GM19023 (cell line): ENCODE measurements at regions not wholly inside any gene's neighbourhood (a gene's known extent, or its start where the extent isn't known, plus 50 kb on each side); places are given as distances from the start of the nearest gene placed in this dataset.

Experiments used
- ATAC-seq: cut with Tn5 transposase; IDR thresholded peaks from one replicate; pipeline ENCODE4 v1.9.1; 2021; ENCODE audit warnings: mild to moderate bottlenecking, moderate library complexity; ENCODE audit not compliant: unreplicated experiment

GRCh38 chr12:116480210-116480810, 78.9 kb upstream of the MAP1LC3B2 start:
- ATAC-seq: no peak

DNA sequence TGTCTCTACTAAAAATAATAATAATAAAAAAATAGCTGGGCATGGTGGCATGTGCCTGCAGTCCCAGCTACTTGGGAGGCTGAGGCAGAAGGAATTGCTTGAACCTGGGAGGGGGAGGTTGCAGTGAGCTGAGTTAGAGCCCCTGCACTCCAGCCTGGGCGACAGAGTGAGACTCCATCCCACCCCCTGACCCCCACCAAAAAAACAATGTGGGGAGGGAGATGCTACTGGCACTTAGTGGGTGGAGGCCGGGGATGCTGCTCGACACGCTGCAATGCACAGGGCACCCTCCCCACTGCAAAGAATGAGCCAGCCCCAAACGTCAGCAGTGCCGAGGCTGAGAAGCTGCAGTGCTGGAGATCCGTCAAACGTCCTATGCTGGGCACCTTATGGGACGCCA, 77.5 kb upstream of the MAP1LC3B2 start:
- ATAC-seq: no peak

DNA sequence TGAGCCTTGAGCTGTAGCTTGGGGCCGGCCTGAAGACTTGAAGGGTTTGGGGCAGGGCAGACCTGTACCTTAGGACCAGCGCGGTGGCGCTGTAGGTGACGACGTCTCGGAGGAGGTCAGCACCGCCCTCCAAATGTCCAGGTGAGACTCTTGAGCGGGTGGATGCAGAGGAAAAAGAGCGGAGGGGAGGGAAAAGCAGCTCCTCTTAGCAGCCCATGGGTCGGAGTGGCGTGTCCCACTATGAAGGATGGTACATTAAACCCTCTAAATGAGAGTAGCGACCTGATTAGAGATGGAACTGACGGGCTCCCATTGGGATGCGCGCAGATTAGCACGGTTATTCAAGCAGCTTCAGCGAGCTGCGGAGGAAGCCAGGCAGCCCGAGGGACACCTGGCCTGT, 77.0 kb upstream of the MAP1LC3B2 start:
- no peak for ATAC-seq

- ATAC-seq: no peak
Observed at GRCh38 chr12:116482859-116483258, 76.3 kb upstream of the MAP1LC3B2 start.

DNA sequence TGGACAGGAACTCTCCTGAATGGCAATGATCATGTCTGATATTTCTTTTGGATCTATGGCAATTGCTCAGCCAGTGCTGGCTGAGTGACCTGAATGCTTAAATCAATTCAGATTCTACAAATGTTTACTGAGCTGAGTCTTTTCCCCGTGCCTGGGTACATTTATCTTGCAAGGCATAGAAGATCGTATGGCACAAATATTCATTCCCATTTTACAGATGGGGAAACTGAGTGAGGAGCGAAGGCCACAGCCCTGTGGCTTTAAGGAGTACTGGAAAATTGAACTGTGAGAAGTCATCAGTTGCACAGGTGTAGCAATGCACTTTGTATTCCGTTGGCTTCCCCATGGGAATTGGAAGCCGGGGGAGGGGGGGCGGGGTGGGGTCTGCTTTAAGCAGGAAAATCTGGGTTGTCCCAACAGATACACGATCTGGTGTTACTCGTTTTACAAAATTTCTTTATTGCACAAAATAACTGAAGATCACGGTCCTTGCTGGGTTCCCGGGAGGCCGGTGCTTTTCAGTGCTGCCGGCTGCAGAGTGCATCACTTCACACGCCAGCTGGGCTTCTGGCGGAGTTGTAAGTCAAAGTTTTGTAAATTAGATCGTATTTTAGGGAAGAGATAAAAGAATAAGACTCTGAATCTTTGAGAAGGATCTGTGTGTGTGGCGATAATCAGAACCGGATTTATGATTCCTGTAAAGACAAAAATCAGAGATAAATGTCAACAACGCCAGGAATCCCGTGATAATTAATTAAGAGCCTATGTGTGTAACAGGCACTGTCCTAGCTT, 75.0 kb upstream of the MAP1LC3B2 start:
- ATAC-seq: no peak

DNA sequence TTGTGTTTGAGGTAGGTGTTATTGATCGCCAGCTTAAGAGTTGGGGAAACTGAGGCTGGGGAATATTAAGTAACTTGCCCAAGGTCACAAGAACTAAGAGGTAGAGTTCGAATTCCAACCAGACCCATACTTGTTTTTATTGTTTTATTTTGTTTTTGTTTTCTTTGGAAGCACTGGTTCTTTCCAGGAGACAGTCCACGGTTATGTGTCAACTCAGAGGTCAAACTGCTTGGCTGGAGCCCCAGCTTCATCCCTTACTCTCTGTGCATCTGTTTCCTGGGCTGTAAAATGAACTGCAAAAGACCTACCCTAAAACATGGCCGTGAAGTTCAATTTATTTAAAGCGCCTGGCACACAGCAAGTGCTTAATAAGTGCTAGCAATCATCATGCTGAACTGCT, 74.4 kb upstream of the MAP1LC3B2 start:
- ATAC-seq: no peak

- ATAC-seq: no peak
Observed at GRCh38 chr12:116489116-116489515, 70.1 kb upstream of the MAP1LC3B2 start.

DNA sequence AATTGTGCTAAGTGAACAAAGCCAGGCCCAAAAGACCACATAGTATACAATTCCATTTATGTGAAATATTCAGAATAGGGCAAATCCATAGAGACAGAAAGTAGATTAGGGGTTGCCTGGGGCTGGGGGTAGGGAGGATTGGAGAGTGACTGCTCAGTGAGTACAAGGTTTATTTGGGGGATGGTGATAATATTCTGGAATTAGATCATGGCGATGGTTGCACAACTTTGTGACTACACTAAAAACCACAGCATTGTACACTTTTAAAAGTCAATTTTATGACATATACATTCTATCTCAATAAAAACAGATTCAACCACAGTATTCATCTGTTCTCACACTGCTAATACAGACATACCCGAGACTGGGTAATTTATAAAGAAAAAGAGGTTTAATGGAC, 68.7 kb upstream of the MAP1LC3B2 start:
- ATAC-seq: no peak

- ATAC-seq: no peak
Observed at GRCh38 chr12:116492703-116493324, 66.4 kb upstream of the MAP1LC3B2 start.

GRCh38 chr12:116495260-116495659, 63.9 kb upstream of the MAP1LC3B2 start:
- no peak for ATAC-seq

DNA sequence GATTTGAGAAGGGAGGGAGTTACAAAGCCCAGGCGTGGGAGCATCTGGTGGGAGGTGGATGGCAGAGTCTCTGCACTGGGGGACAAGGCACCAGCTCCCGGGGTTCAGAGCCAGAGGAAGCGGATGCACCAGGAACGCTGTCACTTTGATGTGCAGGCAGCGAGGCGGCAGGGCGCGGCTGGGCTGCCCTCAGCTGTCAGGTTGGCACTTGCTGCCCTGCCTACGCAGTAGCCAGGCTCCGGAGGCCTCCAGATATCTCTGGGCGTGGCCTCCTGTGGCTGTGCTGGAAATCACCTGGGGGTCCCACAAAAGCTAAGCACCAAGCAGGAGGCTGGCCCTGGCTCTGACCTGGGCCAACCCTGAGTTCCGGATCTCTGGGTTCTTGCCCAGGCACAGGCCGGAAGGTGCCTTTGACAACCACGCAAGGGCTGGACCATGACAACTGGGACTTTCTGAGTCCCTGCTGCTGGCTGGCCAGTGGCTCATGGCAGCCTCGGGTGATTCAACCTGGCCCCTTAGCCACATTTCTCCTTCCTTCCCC, 62.1 kb upstream of the MAP1LC3B2 start:
- no peak for ATAC-seq

DNA sequence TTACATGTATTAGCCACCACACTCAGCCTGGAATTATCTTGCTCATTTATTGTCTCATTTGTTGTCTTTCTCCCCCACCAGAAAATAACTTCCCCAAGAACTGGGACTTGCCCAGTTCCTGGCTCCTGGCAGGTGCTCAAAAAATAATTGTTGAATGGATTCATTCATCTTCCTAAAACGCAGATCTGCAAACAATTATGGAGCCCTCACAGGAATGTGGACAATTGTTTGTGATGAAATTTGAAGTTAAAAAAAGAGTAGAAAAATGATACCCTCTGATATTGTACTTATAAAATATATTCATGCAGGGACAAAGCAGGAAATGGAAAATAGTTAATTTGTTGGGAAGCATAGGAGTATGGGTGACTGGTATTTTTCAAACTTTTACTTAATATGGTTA, 60.7 kb upstream of the MAP1LC3B2 start:
- no peak for ATAC-seq

- ATAC-seq: no peak
Observed at GRCh38 chr12:116502141-116502725, 56.9 kb upstream of the MAP1LC3B2 start.

DNA sequence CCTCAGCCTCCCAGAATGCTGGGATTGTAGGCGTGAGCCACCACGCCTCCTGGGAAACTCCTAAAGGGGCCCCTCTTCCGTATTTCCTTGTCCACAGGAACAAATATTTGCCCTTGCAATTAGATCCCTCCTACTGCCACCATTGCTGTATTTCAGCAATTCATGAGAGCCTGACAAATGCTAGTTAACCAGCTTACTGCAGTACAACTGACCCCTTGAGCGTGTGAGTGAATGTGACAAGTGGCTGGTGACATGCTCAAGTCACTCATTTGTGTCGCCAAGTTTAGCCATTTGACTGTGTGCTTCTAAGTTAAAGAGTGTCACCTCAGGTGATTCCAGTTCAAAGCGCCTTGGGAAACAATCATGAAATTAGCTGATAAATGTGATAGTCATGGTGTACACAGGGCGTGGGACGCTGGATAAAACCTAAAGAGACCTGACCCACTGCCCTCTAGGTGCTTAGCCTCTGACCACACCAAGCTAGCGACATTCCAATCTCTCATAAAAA, 56.1 kb upstream of the MAP1LC3B2 start:
- no peak for ATAC-seq

DNA sequence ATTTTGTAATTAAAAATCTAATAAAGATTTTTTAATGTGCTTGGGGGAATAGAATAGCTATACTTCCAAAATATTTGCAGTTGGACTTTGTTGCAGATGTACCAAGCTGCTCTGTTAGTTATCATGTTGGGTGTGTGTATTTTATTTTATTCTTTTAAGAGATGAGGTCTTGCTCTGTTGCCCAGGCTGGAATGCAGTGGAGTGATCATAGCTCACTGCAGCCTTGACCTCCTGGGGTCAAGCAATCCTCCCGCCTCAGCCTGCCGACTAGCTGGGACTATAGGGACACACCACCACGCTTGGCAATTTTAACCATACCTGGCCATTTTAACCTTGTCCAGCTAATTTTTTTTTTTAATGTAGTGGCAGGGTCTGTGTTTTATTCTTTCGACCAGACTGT, 54.7 kb upstream of the MAP1LC3B2 start:
- ATAC-seq: no peak

DNA sequence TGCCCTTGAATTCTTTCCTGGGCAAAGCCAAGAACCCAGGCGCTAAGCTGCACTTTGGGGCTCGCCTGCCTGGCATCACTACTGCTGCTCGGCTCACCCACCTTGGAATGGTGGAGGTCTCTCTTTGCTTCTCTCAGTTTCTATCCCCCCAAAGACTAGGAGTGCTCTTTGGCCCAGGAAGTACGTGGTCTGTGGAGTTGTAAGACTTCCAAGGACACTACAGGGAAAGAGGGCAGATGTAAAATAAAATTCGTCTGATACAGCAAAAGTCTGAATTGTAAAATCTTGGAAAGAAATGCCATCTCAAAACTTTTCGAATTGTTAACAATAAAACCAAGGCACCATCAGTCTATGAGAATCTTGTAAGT, 52.5 kb upstream of the MAP1LC3B2 start:
- no peak for ATAC-seq

GRCh38 chr12:116508145-116509121, 50.7 kb upstream of the MAP1LC3B2 start:
- no peak for ATAC-seq
